Hepatocyte (in vitro differentiated cells): ENCODE measurements at regions not wholly inside any gene's neighbourhood (a gene's known extent, or its start where the extent isn't known, plus 50 kb on each side); places are given as distances from the start of the nearest gene placed in this dataset.

Experiments
- DNase-seq: peaks from one replicate; pipeline ENCODE4 v3.0.0-alpha.2; 2016; ENCODE audit warnings: low spot score
- H2AFZ ChIP-seq: fragments of 200-600 bp; sonication (generic); 2 replicates; pipeline ENCODE4 v1.6.0; 2016; ENCODE audit warnings: antibody characterized with exemption, mild to moderate bottlenecking
- H3K27ac ChIP-seq: fragments of 200-600 bp; sonication (generic); 2 replicates; pipeline ENCODE4 v1.5.1; 2016; ENCODE audit warnings: mild to moderate bottlenecking
- H3K27me3 ChIP-seq: fragments of 200-600 bp; sonication (generic); 2 replicates; pipeline ENCODE4 v1.6.1; 2016
- H3K36me3 ChIP-seq: fragments of 200-600 bp; sonication (generic); replicated peaks from 2 replicates; pipeline ENCODE4 v1.5.1; 2016; ENCODE audit warnings: low read depth; ENCODE audit not compliant: insufficient read depth
- H3K4me1 ChIP-seq: fragments of 200-600 bp; sonication (generic); 2 replicates; pipeline ENCODE4 v1.5.1; 2016; ENCODE audit warnings: mild to moderate bottlenecking, moderate library complexity; ENCODE audit not compliant: insufficient read depth
- H3K4me2 ChIP-seq: fragments of 200-600 bp; sonication (generic); 2 replicates; pipeline ENCODE4 v1.6.0; 2016
- H3K4me3 ChIP-seq: fragments of 200-600 bp; sonication (generic); 2 replicates; pipeline ENCODE4 v1.5.1; 2016; ENCODE audit warnings: mild to moderate bottlenecking
- H3K79me2 ChIP-seq: fragments of 200-600 bp; sonication (generic); 2 replicates; pipeline ENCODE4 v1.6.0; 2017; ENCODE audit warnings: mild to moderate bottlenecking
- H3K9me2 ChIP-seq: fragments of 200-600 bp; sonication (generic); replicated peaks from 2 replicates; pipeline ENCODE4 v1.6.0; 2017; ENCODE audit warnings: mild to moderate bottlenecking; ENCODE audit not compliant: insufficient read depth
- H3K9me3 ChIP-seq: fragments of 200-600 bp; sonication (generic); 2 replicates; pipeline ENCODE4 v1.5.1; 2016; ENCODE audit warnings: low read depth, mild to moderate bottlenecking
- H4K20me1 ChIP-seq: fragments of 200-600 bp; sonication (generic); 2 replicates; pipeline ENCODE4 v1.6.0; 2016; ENCODE audit warnings: mild to moderate bottlenecking; ENCODE audit not compliant: insufficient read depth, poor library complexity, severe bottlenecking
- CTCF ChIP-seq: fragments of 200-600 bp; sonication (generic); IDR thresholded peaks from 2 replicates; pipeline ENCODE4 v1.5.1; 2016; ENCODE audit warnings: antibody characterized with exemption, mild to moderate bottlenecking; ENCODE audit not compliant: poor library complexity
- EZH2 ChIP-seq: fragments of 200-600 bp; sonication (generic); IDR thresholded peaks from 2 replicates; pipeline ENCODE4 v1.6.1; 2016; ENCODE audit warnings: antibody characterized with exemption, mild to moderate bottlenecking, borderline replicate concordance
- EZH2phosphoT487 ChIP-seq: fragments of 200-600 bp; sonication (generic); IDR thresholded peaks from one replicate; pipeline ENCODE4 v1.6.1; 2018; ENCODE audit warnings: antibody characterized with exemption, mild to moderate bottlenecking, low read depth, moderate library complexity; ENCODE audit not compliant: unreplicated experiment, severe bottlenecking
- WGBS: methylation state at CpG from one replicate; pipeline ENCODE4 v1.1.6; 2016; ENCODE audit warnings: low lambda C conversion rate; ENCODE audit errors: missing lambda C conversion rate; 5-methylcytosine and 5-hydroxymethylcytosine counted together

- no peaks in the 10 kb centered on the region for H3K9me2 ChIP-seq
- no peak overlapping the region for H3K4me3 ChIP-seq
- no peak overlapping the region for H3K27ac ChIP-seq
- no peak overlapping the region for H3K4me2 ChIP-seq
- H2AFZ ChIP-seq: no peak overlapping the region
- WGBS: 63% methylated on average over 3 of the region's 3 CpGs
- no peak for DNase-seq
- no peak for TF ChIP-seq EZH2
- TF ChIP-seq CTCF: no peak
- TF ChIP-seq EZH2phosphoT487: no peak
- no peaks in the 10 kb centered on the region for H3K27me3 ChIP-seq
- H3K36me3 ChIP-seq: no peaks in the 10 kb centered on the region
- H3K9me3 ChIP-seq: no peaks in the 10 kb centered on the region
- no peaks in the 10 kb centered on the region for H4K20me1 ChIP-seq
- no peaks in the 10 kb centered on the region for H3K4me1 ChIP-seq
- no peaks in the 10 kb centered on the region for H3K79me2 ChIP-seq
Measured at GRCh38 chr2:78521938-78522337, 503.6 kb upstream of the REG3G start.

DNA sequence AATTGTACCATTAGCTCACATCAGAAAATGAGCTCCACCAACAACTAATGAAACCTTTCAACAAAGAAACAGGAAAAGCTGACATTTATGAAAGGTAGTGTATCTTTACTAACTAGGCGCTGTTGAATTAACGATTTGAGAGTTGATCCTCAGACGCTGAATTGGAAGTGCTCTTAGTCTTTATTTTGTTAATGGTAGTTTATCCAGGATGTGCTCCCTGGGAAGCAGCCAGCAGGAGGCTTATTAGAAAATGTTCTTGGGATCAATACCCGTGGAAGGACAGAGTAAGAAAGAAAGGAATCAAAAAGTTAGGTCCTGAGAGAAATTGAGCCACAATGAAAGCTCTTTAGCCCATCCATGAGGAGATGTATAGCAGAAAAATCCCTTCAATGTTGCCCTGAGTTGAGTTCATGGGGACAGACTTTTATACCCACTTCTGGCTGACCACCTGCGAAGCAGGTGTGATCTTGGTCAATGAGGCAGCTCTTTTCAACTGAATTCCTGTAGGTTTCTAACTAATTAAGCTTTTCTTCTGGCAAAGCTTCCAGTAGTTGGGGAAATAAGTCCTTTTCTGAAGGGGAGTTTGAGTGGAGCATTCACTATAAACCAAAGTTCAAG is 492.6 kb upstream of the REG3G start:
- no peaks in the 10 kb centered on the region for H3K9me2 ChIP-seq
- H3K4me1 ChIP-seq: peaks cover 5% of the 10 kb centered on the region
- H3K9me3 ChIP-seq: no peaks in the 10 kb centered on the region
- 29% methylated on average over 5 of the region's 5 CpGs for WGBS
- H2AFZ ChIP-seq: no peak overlapping the region
- no peaks in the 10 kb centered on the region for H3K79me2 ChIP-seq
- H4K20me1 ChIP-seq: no peaks in the 10 kb centered on the region
- H3K4me3 ChIP-seq: no peak overlapping the region
- no peak for DNase-seq
- no peak for TF ChIP-seq EZH2
- no peak for TF ChIP-seq EZH2phosphoT487
- no peak for TF ChIP-seq CTCF
- H3K36me3 ChIP-seq: no peaks in the 10 kb centered on the region
- H3K4me2 ChIP-seq: no peak overlapping the region
- no peak overlapping the region for H3K27ac ChIP-seq
- H3K27me3 ChIP-seq: no peaks in the 10 kb centered on the region

DNA sequence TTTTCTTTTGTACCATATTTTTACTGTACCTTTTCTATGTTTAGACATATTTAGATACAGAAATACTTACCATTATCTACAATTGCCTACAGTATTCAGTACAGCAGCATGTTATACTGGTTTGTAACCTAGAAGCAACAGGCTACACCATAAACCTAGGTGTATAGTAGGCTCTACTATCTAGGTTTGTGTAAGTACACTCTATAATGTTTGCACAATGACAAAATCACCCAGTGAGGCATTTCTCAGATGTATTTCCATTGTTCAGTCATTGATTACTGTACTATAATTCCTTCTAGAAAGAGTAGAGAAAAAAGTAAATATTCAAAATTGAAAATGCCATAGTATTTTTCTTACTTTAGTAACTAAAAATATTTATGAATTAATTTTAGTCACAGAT is 490.1 kb upstream of the REG3G start:
- Histone ChIP-seq H3K4me2 (no peak overlapping the region), H3K27me3 (no peaks in the 10 kb centered on the region), H3K27ac (no peak overlapping the region), H3K9me3 (no peaks in the 10 kb centered on the region), H3K9me2 (no peaks in the 10 kb centered on the region), H3K79me2 (no peaks in the 10 kb centered on the region), H4K20me1 (no peaks in the 10 kb centered on the region), H3K4me1 (peaks cover 5% of the 10 kb centered on the region), H2AFZ (no peak overlapping the region), H3K4me3 (no peak overlapping the region), H3K36me3 (no peaks in the 10 kb centered on the region)
- DNase-seq: no peak
- TF ChIP-seq EZH2phosphoT487 (no peak), EZH2 (no peak), CTCF (no peak)

DNA sequence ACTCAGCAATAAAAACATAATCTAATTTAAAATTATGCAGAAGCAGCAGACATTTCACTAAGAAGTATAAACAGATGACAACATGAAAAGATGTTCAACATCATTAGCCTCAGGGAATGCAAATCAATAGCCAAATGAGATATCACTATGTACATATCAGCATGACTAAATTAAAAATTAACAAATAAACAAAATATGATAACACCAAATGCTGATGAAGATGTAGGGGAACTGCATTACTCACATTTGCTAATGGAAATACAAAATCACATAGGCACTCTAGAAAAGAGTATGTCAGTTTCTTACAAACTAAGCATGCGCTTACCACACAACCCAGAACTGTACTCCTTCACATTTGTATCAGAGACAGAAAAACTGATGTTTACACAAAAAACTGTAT is 487.2 kb upstream of the REG3G start:
- WGBS: 100% methylated on average over 1 of the region's 1 CpG
- no peak overlapping the region for H3K4me2 ChIP-seq
- no peak overlapping the region for H2AFZ ChIP-seq

More for the DNA sequence above, 487.2 kb upstream of the REG3G start:
- Histone ChIP-seq H3K27me3 (no peaks in the 10 kb centered on the region), H3K27ac (no peak overlapping the region), H3K4me3 (no peak overlapping the region), H3K4me1 (no peaks in the 10 kb centered on the region), H3K79me2 (no peaks in the 10 kb centered on the region), H4K20me1 (no peaks in the 10 kb centered on the region), H3K9me3 (no peaks in the 10 kb centered on the region), H3K36me3 (no peaks in the 10 kb centered on the region), H3K9me2 (no peaks in the 10 kb centered on the region)
- DNase-seq: no peak
- TF ChIP-seq EZH2phosphoT487: no peak
- TF ChIP-seq EZH2: no peak
- no peak for TF ChIP-seq CTCF
